ENCODE measurements at regions not wholly inside any gene's neighbourhood (a gene's known extent, or its start where the extent isn't known, plus 50 kb on each side); places are given as distances from the start of the nearest gene placed in this dataset.
"Not testable (repeated sequence)": the region's sequence is repeated elsewhere in the genome, so short reads cannot be mapped to it uniquely, and the experiment has no call there.

DNA sequence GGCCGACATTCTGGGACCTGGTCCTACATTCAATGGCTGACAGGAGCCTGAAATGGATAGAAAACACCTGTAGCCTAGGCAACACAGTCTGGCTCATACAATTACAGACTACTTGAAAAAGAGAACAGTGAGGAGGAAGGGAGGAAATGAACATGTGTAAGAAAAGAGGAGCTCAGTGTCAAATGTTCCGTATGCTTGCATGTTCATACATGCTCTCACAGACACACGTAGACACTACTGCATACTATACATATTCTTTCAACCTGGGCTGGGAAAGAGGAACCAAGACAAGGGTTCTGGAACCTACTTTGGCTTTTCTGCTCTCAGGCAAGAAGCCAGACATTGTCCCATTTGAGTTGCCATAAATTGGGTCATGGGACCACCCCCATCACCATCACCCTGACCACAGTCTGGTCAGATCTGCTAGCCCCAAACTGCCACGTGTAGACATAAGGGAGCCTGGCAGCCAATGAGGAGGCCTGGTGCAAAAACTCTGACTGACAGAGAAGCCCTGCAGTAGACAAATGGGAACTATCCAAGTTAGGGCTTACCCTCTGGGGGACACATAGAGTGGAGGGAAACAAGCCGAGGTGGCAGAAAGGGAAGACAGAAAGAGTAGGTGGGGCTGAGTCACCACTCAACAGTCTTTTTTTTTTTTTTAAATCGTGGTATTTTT is 310.0 kb downstream of the SHQ1 start:
- in situ Hi-C loops (cut with MboI; ENCODE audit: low sequenced_read_pairs): no loop called here

DNA sequence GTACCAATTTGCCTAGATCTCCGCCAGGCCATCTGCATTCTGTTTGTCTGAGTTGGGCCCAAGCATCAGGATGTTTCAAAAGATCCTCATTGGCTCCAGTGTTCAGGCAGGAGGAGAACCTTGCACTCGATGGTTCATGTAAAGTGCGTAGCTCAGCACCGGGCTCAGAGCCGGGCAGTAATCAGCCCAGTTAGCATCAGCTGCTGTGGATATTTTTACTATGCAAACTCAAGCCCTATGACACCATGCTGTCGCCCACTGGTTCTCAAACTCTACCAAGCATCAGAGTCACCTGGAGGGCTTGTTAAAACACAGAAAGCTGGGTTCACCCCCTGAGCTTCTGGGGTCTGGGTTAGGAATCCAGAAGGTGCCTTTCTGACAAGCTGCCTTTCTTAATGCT is 310.8 kb downstream of the SHQ1 start:
- in situ Hi-C loops (cut with MboI; ENCODE audit: low sequenced_read_pairs): no loop called here

DNA sequence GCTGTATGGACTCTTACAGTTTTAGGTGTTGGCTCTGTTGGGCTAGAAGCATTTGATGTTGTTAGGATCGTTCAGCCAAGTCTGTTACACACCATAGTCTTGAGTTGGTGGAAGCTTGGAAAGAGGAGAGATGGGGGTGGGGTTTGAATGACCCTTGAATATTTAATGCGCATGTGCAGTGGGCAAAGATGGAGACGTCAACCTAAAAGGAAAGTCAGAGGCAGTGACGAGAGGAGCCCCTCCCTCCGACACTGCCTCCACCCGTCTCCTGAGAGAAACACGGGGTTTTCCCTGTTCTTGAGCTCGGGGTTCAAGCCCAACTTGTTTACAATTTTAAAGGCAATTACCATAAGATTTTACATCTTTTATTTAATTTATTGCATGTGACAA is 311.4 kb downstream of the SHQ1 start:
- in situ Hi-C loops (cut with MboI; ENCODE audit: low sequenced_read_pairs): no loop called here

DNA sequence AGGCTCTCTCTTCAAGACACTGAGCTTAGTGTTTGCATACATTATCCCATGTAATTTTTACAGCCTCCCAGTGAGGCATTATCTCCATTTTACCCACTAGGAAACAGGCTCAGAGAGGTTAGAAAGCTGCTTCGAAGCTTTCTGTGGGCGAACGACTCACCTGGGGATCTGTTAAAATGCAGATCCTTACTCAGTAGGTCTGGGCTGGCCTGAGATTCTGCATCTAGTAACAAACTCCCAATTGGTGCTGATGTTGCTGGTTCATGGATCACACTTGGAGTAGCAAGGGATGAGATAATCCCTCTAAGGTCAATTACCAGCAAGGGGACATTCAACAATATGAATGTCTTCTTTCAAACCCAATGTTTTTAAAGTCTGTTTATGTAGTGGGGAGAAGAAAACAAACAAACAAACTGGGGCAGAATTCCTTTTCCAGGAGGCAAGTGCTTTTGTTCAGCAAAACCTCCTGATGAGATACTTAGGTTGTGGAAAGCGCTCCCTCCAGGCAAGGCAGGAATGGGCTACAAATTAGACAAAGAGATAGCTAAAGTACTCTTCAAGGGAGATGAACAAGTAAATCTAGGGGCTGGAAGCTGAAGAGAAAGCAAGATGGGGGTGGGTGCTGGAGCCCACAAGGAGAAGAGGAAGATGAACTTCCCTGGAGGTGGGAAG is 311.9 kb downstream of the SHQ1 start:
- in situ Hi-C loops (cut with MboI; ENCODE audit: low sequenced_read_pairs): no loop called here

DNA sequence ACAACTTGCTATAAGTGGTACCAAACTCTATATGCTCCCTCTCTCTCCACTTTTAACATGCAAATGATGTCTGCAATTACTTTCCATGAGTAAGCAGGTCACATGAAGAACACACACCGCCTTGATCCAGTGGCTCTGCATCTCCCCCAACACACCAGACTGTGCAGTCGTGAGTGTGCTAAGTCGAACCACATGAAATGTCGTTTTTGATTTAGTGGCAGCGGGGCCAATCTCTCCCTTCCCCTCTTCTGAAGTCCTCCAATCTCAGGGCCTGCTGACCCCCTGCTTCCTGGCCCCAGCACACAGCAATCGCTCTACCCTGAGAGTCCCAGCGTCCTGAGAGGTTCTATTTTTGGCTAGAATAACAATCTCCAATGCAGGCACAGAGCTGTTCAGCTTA is 312.5 kb downstream of the SHQ1 start:
- in situ Hi-C loops (cut with MboI; ENCODE audit: low sequenced_read_pairs): no loop called here

DNA sequence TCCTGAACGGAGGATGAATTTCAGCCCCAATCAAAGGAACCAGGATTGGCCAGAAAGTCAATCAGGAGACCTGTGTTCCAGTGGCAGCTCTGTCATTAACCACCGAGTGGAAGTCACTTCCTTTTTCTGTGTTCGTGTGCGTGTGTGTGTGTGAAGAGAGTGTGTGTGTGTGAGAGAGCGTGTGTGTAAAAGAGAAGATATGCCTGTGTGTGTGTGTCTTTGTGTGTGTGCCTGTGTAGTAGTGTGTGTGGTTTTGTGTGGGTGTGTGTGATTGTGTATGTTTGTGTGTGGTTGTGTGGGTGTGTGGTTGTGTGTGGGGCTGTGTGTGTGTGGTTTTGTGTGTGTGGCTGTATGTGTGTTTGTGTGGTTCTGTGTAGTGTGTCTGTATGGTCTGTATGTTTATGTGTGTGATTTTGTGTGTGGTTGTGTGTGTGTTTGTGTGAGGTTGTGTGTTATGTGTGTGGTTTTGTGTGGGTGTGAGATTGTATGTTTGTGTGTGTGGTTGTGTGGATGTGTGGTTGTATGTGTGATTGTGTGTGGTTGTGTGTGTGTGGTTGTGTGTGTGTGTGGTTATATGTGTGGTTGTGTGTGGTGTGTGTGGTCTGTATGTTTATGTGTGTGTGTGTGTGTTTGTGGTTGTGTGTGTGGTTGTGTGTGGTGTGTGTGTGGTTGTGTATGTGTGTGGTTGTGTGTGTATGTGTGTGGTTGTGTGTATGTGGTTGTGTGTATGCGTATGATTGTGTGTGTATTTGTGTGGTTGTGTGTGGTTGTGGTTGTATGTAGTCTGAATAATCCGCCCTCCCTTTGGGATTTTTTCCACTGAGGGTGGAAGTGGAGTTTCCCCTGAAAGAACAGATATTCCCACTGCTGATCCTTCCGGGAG is 314.4 kb downstream of the SHQ1 start:
- in situ Hi-C loops (cut with MboI; ENCODE audit: low sequenced_read_pairs): no loop called here

DNA sequence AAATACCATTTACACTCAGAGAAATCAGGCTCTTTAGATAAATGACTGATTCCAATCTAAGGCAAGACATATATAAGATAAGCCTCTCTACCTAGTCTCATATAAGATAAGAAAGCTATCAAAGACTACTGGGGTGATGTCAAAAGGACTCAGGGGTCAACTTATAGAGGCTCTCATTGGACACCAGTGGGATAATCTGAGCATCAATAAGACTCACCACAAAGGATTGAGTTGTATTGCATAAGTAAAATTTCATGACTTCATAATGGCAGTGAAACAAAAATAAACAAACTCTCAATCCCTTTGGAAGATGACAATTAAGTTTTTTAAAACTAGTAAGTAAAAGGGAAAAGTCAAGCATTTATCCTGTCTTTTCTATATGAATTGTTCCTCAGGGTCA is 317.8 kb downstream of the SHQ1 start:
- in situ Hi-C loops (cut with MboI; ENCODE audit: low sequenced_read_pairs): no loop called here

DNA sequence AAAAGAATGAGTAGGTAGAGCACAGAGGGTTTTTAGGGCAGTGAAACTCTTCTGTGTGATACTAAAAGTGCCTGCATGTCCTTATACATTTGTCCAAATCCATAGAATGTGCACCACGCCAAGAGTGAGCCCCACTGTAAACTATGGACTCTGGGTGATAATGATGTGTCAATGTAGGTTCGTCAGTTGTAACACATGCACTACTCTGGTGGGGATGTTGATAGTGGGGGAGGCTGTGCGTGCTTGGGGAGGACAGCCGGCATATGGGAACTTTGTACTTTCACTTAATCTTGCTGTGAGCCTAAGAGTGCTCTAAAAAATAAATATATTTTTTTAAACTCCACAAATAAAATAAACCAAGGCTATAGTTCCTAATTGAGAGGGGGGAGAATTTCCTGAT is 319.2 kb downstream of the SHQ1 start:
- in situ Hi-C loops (cut with MboI; ENCODE audit: low sequenced_read_pairs): no loop called here

DNA sequence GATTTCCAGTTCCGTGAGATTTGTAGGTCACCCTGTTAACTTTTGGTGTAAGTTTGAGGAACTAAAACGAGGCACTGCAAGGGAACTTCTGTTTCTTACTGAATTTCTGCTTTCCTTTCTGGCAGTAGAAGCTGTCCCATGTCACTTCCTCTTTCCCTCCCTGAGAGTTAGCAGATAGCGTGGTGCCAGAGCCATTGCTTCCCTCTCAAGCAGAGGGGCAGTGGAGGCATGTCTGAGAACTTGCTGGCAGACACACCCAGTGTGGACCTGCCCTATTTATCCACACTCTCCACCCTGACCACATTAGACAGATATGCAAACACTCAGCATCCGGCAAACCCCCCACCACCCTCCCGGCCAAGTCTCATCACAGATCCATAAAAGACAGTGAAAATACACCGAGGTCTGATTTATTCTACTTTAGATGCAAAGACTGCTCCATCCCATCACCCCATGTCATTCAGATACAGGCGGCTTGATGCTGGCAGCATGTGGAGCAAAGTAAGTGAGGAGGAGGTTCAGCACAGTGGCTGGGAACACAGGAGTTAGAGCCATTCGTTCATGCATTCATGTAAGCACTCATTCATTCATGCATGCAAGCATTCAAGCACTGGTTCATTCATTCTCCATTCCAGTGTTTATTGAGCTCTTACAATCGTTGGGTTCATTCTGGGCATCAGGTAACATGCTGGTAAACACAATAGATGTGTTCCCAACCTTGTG is 324.7 kb downstream of the SHQ1 start:
- in situ Hi-C loops (cut with MboI; ENCODE audit: low sequenced_read_pairs): no loop called here

DNA sequence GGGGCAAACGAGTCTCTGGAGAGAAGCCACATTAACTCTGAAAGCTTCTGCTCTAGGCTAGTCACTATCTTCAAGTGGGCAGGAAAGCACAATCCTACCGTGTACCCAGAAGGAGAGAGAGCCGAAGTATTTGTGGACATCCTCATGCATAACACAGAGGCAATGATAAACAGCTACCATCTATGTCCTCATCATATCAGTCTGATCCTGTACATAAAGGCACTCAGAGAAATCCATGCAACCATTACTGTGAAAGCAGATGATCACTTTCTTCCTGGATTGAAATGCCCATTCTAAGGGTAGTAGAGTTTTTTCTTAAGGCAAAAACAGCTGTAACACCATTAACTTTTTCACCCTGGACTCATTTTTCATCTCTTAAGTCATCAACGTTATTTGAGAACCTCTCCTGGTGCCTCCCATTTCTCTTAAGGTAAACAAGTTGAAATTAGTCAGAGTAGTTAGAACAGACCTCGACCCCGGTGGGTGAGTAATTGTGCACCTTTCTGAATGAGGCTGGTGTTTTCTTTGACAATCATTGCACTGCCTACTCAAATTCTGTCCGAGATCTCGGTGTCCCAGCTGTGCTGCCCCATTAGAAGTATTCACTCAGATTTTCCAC is 327.4 kb downstream of the SHQ1 start:
- in situ Hi-C loops (cut with MboI; ENCODE audit: low sequenced_read_pairs): no loop called here

DNA sequence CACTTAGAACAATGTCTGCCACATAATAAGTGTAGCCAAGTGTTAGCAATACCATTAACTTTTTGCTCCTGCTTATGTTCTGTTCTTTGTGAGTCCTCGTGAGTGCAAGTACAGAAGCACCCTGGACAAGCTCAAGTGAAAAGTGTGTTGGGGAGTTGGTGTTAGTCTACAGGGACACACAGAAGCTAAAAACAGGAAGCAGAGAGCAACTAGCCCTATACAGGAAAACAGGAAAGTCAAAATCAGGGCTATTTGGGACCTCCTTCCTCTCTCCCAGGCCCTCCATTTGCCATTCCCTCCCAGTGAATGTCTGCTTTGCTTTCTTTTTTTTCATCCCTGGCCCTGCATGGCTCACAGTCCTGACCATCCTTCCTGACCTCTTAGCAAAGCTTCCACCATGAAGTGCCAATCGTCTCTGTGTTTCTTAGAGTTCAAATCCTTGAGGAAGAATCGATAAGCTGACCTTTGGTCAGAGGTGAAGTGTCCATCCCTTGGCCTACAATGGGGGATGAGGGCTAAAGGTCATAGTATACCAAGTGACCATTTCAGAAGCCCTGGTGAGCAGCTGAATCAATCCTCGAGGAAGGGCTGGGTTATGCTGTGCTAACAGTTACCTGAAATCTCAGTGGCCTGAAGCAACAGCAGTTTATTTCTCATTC is 328.2 kb downstream of the SHQ1 start:
- in situ Hi-C loops (cut with MboI; ENCODE audit: low sequenced_read_pairs): no loop called here

DNA sequence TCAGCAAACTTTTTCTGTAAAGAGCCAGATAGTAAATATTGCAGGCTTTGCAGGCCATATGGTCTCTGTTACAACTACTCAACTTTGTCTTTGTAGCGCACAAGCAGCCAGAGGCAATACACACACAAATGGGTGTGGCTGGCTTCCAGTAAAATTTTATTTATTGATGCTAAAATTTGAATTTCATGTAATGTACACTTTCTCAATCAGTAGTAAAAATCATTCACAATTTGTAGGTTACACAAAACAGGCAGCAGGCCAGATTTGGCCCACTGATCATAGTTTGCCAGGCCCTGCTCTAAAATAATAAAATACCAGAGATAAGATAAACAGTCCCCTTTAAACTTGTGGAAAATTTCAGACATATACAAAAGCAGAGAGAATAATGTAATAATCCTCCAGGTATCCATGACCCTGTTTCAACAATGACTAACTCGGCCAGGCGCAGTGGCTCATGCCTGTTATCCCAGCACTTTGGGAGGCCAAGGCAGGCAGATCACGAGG is 330.3 kb downstream of the SHQ1 start:
- in situ Hi-C loops (cut with MboI; ENCODE audit: low sequenced_read_pairs): no loop called here

DNA sequence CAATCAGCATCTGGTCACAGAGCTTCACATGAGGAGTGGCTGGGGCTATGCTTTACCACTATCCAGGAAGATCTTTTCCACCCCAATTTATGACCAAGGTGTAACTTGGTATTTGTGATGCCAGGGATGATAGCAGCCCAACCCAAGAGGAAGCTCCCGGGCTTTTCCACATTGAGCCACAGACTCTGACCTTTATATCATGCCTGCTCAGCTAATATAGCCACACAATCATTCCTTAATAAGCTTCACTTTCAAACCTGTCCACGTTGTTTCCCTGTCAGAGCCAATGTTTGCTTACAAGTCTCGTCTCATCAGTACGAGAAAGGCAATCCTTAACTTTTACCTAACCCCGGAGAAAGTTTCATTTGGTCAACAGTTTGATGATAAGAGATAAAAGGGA is 330.9 kb downstream of the SHQ1 start:
- in situ Hi-C loops (cut with MboI; ENCODE audit: low sequenced_read_pairs): no loop called here

DNA sequence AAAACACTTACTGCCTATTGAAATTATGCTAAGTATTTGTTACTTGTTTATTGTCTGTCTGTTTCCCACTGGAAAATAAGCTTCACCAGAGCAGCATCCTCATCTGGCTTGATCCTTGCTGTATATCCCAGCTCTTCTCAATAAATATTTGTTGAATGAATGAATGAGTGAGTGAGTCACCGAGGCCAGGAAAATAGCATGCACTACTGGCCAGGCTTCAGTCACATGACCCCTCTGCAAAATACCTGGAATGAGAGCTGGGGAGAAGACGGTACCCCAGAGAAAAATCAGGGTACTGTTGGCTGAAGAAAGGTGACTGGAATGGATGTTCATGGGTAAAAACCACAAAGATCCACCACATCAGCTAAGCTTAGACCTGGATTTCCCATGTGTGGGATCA is 331.9 kb downstream of the SHQ1 start:
- in situ Hi-C loops (cut with MboI; ENCODE audit: low sequenced_read_pairs): no loop called here

DNA sequence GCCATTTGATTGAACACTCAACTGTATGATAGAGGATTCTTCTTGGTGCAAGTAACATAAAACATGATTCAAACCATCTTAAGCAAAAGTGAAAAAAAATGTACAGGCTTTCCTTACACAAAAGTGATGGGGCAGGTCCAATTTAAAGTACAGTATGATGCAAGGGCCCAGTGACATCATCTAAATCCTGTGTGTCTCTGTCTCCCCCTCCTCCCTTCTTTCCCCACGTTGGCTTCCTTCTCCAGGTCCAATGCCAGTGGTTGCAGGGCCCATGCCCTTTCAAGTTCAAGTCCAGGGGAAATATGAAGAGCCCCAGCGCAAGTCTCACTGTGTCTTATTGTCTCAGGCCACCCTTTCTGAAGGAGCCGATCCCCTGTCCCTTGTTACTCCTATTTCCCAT is 332.3 kb downstream of the SHQ1 start:
- in situ Hi-C loops (cut with MboI; ENCODE audit: low sequenced_read_pairs): no loop called here

DNA sequence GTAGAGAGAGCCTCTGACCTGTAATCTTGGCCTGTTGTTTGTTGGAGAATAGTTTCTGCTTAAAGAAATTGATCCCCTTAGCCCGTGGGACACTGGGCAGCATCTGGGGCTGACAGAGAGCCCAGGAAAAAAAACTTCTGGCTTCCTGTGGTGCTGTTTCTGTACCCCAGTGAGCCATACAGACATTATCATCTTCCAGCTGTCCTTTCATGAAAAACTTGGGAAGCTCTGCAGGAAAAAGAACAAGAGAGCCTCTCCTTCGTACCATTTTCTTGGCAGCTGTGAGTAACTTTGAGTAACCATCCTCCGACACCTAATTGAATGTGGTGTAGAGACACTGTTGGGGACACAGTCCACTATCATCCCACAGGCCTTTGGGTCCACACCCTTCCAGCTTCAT is 333.0 kb downstream of the SHQ1 start:
- in situ Hi-C loops (cut with MboI; ENCODE audit: low sequenced_read_pairs): no loop called here

DNA sequence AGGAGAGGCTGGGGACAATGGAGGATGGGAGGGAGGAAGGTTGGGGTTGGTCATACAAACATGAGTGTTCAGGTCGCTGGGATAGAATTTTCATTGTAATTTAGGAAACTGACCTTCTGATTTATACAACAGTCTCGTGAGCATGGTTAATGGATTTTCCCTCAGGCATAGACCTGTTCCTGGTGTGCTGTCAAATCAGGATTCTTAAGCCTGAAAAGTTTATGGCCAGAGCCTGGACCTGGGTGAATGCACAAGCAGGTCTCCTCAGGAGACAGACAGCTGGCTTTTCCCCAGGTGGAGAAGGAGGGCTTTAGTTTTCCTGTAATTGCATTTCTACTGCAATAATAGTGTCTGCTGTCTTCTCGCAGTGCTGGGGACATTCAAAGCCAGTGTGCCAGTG is 338.0 kb downstream of the SHQ1 start:
- in situ Hi-C loops (cut with MboI; ENCODE audit: low sequenced_read_pairs): no loop called here

DNA sequence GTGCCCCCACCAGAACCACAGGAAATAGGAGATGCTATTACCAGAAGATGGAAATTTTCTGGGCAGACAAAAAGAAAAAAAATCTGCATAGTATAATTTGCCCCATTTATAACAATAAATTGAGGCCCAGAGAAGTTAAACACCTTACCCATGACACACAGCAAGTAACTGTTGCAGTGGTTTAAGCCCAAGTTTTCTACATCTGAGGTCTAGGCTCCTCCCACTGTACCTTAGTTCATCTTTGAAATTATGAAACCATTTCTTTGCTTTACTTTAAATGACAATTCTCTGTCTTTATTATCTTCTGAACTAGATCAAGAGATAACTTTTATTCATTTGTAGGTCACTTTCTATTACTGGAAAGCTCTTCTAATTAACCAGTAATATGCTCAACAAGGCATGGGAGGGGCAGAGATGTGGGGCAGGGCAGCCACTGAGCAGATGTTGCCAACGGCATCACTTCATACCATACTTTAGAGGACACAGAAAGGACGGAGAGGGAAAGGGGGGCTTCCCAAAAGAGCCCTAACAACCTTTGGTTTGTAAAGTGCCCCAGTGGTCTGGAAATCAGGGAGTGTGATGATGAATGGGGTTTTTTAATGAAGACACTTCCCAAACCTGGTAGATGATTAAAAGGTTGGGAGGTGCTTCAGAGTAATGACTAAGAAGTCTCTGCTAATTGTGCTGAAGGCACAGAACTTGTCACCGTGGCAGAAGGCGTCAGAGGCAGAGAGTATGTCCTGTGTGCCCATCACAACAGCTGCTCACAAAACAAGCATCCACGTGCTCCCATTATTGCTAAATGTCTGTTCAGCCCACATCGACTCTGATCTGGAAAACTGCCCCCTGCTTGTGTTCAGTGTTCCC is 342.5 kb downstream of the SHQ1 start:
- in situ Hi-C loops (cut with MboI; ENCODE audit: low sequenced_read_pairs): no loop called here

DNA sequence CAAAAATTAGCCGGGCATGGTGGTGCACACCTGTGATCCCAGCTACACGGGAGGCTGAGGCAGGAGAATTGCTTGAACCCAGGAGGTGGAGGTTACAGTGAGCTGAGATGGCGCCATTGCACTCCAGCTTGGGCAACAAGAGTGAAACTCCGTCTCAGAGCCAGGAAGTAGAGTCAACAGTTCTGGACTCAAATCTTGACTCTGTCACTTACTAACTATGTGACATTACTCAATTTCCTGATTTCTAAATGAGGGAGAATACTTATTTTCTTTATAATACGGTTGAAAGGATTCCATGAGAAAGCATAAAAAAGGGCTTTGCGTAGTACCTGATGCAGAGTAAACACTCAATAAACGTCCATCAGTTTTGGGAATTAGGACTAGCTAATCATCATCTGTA is 350.7 kb downstream of the SHQ1 start:
- in situ Hi-C loops (cut with MboI; ENCODE audit: low sequenced_read_pairs): not testable (repeated sequence)

Measured in HL-60/S4 treated with phorbol 12-myristate 13-acetate at 8.2 ng/mL for 4 days and 3 days (cell line).